Effector CD8-positive, alpha-beta T cell (primary cell): ENCODE measurements at regions not wholly inside any gene's neighbourhood (a gene's known extent, or its start where the extent isn't known, plus 50 kb on each side); places are given as distances from the start of the nearest gene placed in this dataset.

ENCODE experiments used
- DNase-seq: peaks from one replicate; lab custom pipeline; 2025; lab: John Stamatoyannopoulos, UW

- no peak for DNase-seq
These were observed 192.8 kb downstream of the BCL11B start for GRCh38 chr14:99079061-99079727.

- DNase-seq: no peak
These were observed 191.7 kb downstream of the BCL11B start for GRCh38 chr14:99080306-99080705.

GRCh38 chr14:99081156-99081765 is 190.7 kb downstream of the BCL11B start:
- no peak for DNase-seq

- DNase-seq: no peak
These were observed 190.1 kb downstream of the BCL11B start for GRCh38 chr14:99081880-99082279.

GRCh38 chr14:99093532-99094517 is 178.2 kb downstream of the BCL11B start:
- no peak for DNase-seq

GRCh38 chr14:99094901-99095300 is 177.1 kb downstream of the BCL11B start:
- no peak for DNase-seq

GRCh38 chr14:99095369-99095768 is 176.6 kb downstream of the BCL11B start:
- DNase-seq: no peak

GRCh38 chr14:99098199-99098598 is 173.8 kb downstream of the BCL11B start:
- DNase-seq: no peak

- DNase-seq: no peak
These were observed 172.8 kb downstream of the BCL11B start for GRCh38 chr14:99099051-99099787.

GRCh38 chr14:99100497-99101270 is 171.3 kb downstream of the BCL11B start:
- no peak for DNase-seq

- no peak for DNase-seq
These were observed 170.0 kb downstream of the BCL11B start for GRCh38 chr14:99101855-99102461.

- no peak for DNase-seq
These were observed 155.2 kb downstream of the BCL11B start for GRCh38 chr14:99116741-99117295.

GRCh38 chr14:99117671-99118045 is 154.3 kb downstream of the BCL11B start:
- DNase-seq: no peak

GRCh38 chr14:99118046-99118721 is 153.8 kb downstream of the BCL11B start:
- no peak for DNase-seq

GRCh38 chr14:99118946-99119345 is 153.1 kb downstream of the BCL11B start:
- DNase-seq: no peak
